ENCODE measurements at regions not wholly inside any gene's neighbourhood (a gene's known extent, or its start where the extent isn't known, plus 50 kb on each side); places are given as distances from the start of the nearest gene placed in this dataset.

GRCh38 chr4:73001885-73002284 is 67.6 kb downstream of the COX18 start:
- no peaks in the 10 kb centered on the region for H3K9me3 ChIP-seq (ENCODE audit: control insufficient read depth in 3 of 3, low read length in 3 of 3)
- H3K4me1 ChIP-seq (ENCODE audit: control insufficient read depth in 3 of 3, insufficient read depth in 3 of 3, low read length in 3 of 3), result no peaks in the 10 kb centered on the region
- H3K4me3 ChIP-seq (ENCODE audit: low read length in 3 of 3), result no peak overlapping the region
- H3K36me3 ChIP-seq (ENCODE audit: control insufficient read depth in 3 of 3, insufficient read depth in 3 of 3, low read length in 3 of 3), result no peaks in the 10 kb centered on the region
- H3K27me3 ChIP-seq (ENCODE audit: control insufficient read depth in 3 of 3, insufficient read depth in 3 of 3, low read length in 3 of 3), result no peaks in the 10 kb centered on the region
- H3K9ac ChIP-seq (ENCODE audit: low read depth in 1 of 3, low read length in 3 of 3), result no peak overlapping the region
- H3K27ac ChIP-seq (ENCODE audit: low read depth, low read length), result no peak overlapping the region

DNA sequence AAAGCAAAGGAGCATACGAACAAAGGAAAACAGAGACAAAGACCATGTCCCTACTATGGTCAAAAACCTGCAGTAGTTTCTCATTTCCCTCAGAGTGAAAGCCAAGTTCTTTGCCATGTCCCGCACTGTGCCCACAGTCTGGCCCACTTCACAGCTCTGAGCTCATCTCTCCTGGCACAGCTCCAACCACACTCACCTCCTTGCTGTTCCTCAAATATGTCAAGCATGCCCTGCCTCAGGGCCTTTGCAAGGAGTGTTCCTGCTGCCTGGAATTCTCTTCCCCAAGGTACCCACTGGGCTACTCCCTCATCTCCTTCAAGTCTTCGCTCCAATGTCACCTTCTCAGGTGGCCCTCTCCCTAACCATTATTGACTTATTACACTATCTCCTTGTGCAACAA is 72.1 kb downstream of the COX18 start:
- H3K9ac ChIP-seq (ENCODE audit: low read depth in 1 of 3, low read length in 3 of 3), result no peak overlapping the region
- H3K4me1 ChIP-seq (ENCODE audit: control insufficient read depth in 3 of 3, insufficient read depth in 3 of 3, low read length in 3 of 3), result no peaks in the 10 kb centered on the region
- no peak overlapping the region for H3K27ac ChIP-seq (ENCODE audit: low read depth, low read length)
- no peaks in the 10 kb centered on the region for H3K9me3 ChIP-seq (ENCODE audit: control insufficient read depth in 3 of 3, low read length in 3 of 3)
- no peaks in the 10 kb centered on the region for H3K27me3 ChIP-seq (ENCODE audit: control insufficient read depth in 3 of 3, insufficient read depth in 3 of 3, low read length in 3 of 3)
- no peaks in the 10 kb centered on the region for H3K36me3 ChIP-seq (ENCODE audit: control insufficient read depth in 3 of 3, insufficient read depth in 3 of 3, low read length in 3 of 3)
- H3K4me3 ChIP-seq (ENCODE audit: low read length in 3 of 3), result no peak overlapping the region

GRCh38 chr4:72994670-72995069 is 74.8 kb downstream of the COX18 start:
- Histone ChIP-seq H3K4me3 (ENCODE audit: low read length in 3 of 3) (no peak overlapping the region), H3K27ac (ENCODE audit: low read depth, low read length) (no peak overlapping the region), H3K27me3 (ENCODE audit: control insufficient read depth in 3 of 3, insufficient read depth in 3 of 3, low read length in 3 of 3) (no peaks in the 10 kb centered on the region), H3K4me1 (ENCODE audit: control insufficient read depth in 3 of 3, insufficient read depth in 3 of 3, low read length in 3 of 3) (no peaks in the 10 kb centered on the region), H3K9ac (ENCODE audit: low read depth in 1 of 3, low read length in 3 of 3) (no peak overlapping the region), H3K9me3 (ENCODE audit: control insufficient read depth in 3 of 3, low read length in 3 of 3) (no peaks in the 10 kb centered on the region), H3K36me3 (ENCODE audit: control insufficient read depth in 3 of 3, insufficient read depth in 3 of 3, low read length in 3 of 3) (no peaks in the 10 kb centered on the region)

DNA sequence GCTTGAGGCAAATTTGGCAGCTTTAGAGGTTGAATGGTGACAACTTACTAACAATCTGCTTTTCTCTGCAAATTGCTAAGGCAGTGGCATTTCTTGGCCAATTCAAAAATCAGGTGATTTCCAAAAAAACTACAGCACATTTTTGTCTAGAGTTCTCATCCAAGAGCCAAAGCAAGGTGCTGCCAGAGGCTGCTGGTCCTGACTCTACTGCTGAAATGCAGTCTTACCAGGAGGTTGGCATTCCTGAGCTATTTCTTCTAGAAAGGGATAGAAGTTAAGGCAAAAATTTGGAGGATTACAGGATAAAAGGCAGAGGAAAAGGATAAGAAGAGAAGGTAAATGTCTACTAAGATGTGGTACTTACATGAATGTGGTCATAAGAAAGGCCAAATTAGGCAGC is 75.6 kb downstream of the COX18 start:
- H3K4me3 ChIP-seq (ENCODE audit: low read length in 3 of 3), result no peak overlapping the region
- H3K27ac ChIP-seq (ENCODE audit: low read depth, low read length), result no peak overlapping the region
- no peaks in the 10 kb centered on the region for H3K9me3 ChIP-seq (ENCODE audit: control insufficient read depth in 3 of 3, low read length in 3 of 3)
- H3K36me3 ChIP-seq (ENCODE audit: control insufficient read depth in 3 of 3, insufficient read depth in 3 of 3, low read length in 3 of 3), result no peaks in the 10 kb centered on the region
- no peak overlapping the region for H3K9ac ChIP-seq (ENCODE audit: low read depth in 1 of 3, low read length in 3 of 3)
- H3K27me3 ChIP-seq (ENCODE audit: control insufficient read depth in 3 of 3, insufficient read depth in 3 of 3, low read length in 3 of 3), result no peaks in the 10 kb centered on the region
- no peaks in the 10 kb centered on the region for H3K4me1 ChIP-seq (ENCODE audit: control insufficient read depth in 3 of 3, insufficient read depth in 3 of 3, low read length in 3 of 3)

DNA sequence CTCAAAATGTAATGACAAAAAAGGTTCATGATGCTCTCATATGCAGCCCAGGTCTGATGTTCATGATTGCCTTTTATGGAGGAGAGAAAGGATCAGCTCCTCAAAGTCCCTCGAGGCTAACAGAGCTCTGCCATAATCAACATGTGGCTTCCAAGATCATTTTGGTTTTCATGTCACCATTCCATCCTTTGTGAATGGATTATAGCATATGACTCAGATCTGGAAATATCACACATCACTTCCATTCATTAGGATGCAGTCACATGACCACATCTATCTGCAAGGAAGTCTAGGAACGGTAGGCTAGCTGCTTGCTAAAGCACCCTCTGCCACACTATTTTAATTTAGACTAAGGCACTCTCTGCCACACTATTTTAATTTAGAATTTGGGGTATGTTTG is 77.6 kb downstream of the COX18 start:
- Histone ChIP-seq H3K27me3 (ENCODE audit: control insufficient read depth in 3 of 3, insufficient read depth in 3 of 3, low read length in 3 of 3) (no peaks in the 10 kb centered on the region), H3K4me3 (ENCODE audit: low read length in 3 of 3) (no peak overlapping the region), H3K36me3 (ENCODE audit: control insufficient read depth in 3 of 3, insufficient read depth in 3 of 3, low read length in 3 of 3) (no peaks in the 10 kb centered on the region), H3K4me1 (ENCODE audit: control insufficient read depth in 3 of 3, insufficient read depth in 3 of 3, low read length in 3 of 3) (no peaks in the 10 kb centered on the region), H3K9me3 (ENCODE audit: control insufficient read depth in 3 of 3, low read length in 3 of 3) (no peaks in the 10 kb centered on the region), H3K9ac (ENCODE audit: low read depth in 1 of 3, low read length in 3 of 3) (no peak overlapping the region), H3K27ac (ENCODE audit: low read depth, low read length) (no peak overlapping the region)

GRCh38 chr4:72987741-72988729 is 81.5 kb downstream of the COX18 start:
- Histone ChIP-seq H3K27ac (ENCODE audit: low read depth, low read length) (no peak overlapping the region), H3K4me3 (ENCODE audit: low read length in 3 of 3) (no peak overlapping the region), H3K9ac (ENCODE audit: low read depth in 1 of 3, low read length in 3 of 3) (no peak overlapping the region), H3K4me1 (ENCODE audit: control insufficient read depth in 3 of 3, insufficient read depth in 3 of 3, low read length in 3 of 3) (no peaks in the 10 kb centered on the region), H3K9me3 (ENCODE audit: control insufficient read depth in 3 of 3, low read length in 3 of 3) (no peaks in the 10 kb centered on the region), H3K27me3 (ENCODE audit: control insufficient read depth in 3 of 3, insufficient read depth in 3 of 3, low read length in 3 of 3) (no peaks in the 10 kb centered on the region), H3K36me3 (ENCODE audit: control insufficient read depth in 3 of 3, insufficient read depth in 3 of 3, low read length in 3 of 3) (no peaks in the 10 kb centered on the region)

- Histone ChIP-seq H3K27me3 (ENCODE audit: control insufficient read depth in 3 of 3, insufficient read depth in 3 of 3, low read length in 3 of 3) (no peaks in the 10 kb centered on the region), H3K4me1 (ENCODE audit: control insufficient read depth in 3 of 3, insufficient read depth in 3 of 3, low read length in 3 of 3) (no peaks in the 10 kb centered on the region), H3K4me3 (ENCODE audit: low read length in 3 of 3) (no peak overlapping the region), H3K27ac (ENCODE audit: low read depth, low read length) (no peak overlapping the region), H3K9ac (ENCODE audit: low read depth in 1 of 3, low read length in 3 of 3) (no peak overlapping the region), H3K9me3 (ENCODE audit: control insufficient read depth in 3 of 3, low read length in 3 of 3) (no peaks in the 10 kb centered on the region), H3K36me3 (ENCODE audit: control insufficient read depth in 3 of 3, insufficient read depth in 3 of 3, low read length in 3 of 3) (no peaks in the 10 kb centered on the region)
These were observed 85.2 kb downstream of the COX18 start for GRCh38 chr4:72984351-72984750.

GRCh38 chr4:72983709-72984108 is 85.8 kb downstream of the COX18 start:
- H3K27ac ChIP-seq (ENCODE audit: low read depth, low read length), result no peak overlapping the region
- H3K4me3 ChIP-seq (ENCODE audit: low read length in 3 of 3), result no peak overlapping the region
- H3K36me3 ChIP-seq (ENCODE audit: control insufficient read depth in 3 of 3, insufficient read depth in 3 of 3, low read length in 3 of 3), result no peaks in the 10 kb centered on the region
- H3K9ac ChIP-seq (ENCODE audit: low read depth in 1 of 3, low read length in 3 of 3), result no peak overlapping the region
- no peaks in the 10 kb centered on the region for H3K4me1 ChIP-seq (ENCODE audit: control insufficient read depth in 3 of 3, insufficient read depth in 3 of 3, low read length in 3 of 3)
- no peaks in the 10 kb centered on the region for H3K27me3 ChIP-seq (ENCODE audit: control insufficient read depth in 3 of 3, insufficient read depth in 3 of 3, low read length in 3 of 3)
- H3K9me3 ChIP-seq (ENCODE audit: control insufficient read depth in 3 of 3, low read length in 3 of 3), result no peaks in the 10 kb centered on the region

- Histone ChIP-seq H3K9me3 (ENCODE audit: control insufficient read depth in 3 of 3, low read length in 3 of 3) (no peaks in the 10 kb centered on the region), H3K9ac (ENCODE audit: low read depth in 1 of 3, low read length in 3 of 3) (no peak overlapping the region), H3K4me3 (ENCODE audit: low read length in 3 of 3) (no peak overlapping the region), H3K27me3 (ENCODE audit: control insufficient read depth in 3 of 3, insufficient read depth in 3 of 3, low read length in 3 of 3) (no peaks in the 10 kb centered on the region), H3K36me3 (ENCODE audit: control insufficient read depth in 3 of 3, insufficient read depth in 3 of 3, low read length in 3 of 3) (no peaks in the 10 kb centered on the region), H3K27ac (ENCODE audit: low read depth, low read length) (no peak overlapping the region), H3K4me1 (ENCODE audit: control insufficient read depth in 3 of 3, insufficient read depth in 3 of 3, low read length in 3 of 3) (no peaks in the 10 kb centered on the region)
These were observed 91.5 kb downstream of the COX18 start for GRCh38 chr4:72977936-72978485.

DNA sequence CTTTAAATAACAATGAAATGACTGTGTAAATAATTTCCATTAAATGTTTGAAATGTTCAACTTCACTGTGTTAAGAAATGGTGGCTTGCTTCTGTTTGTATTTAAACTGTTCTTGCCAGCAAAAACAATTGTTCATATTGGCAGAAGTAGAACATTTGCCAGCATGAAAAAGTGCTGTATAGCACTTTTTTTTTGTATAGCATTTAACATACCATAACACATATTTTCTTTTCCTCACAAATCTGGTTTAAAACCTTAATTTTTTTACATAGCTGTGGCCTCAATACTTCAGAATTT is 94.1 kb downstream of the COX18 start:
- peaks cover 0 to 2% (median 0%) of the 10 kb centered on the region in 3 donors for H3K9me3 ChIP-seq (ENCODE audit: control insufficient read depth in 3 of 3, low read length in 3 of 3)
- no peak overlapping the region for H3K4me3 ChIP-seq (ENCODE audit: low read length in 3 of 3)
- no peaks in the 10 kb centered on the region for H3K4me1 ChIP-seq (ENCODE audit: control insufficient read depth in 3 of 3, insufficient read depth in 3 of 3, low read length in 3 of 3)
- H3K27me3 ChIP-seq (ENCODE audit: control insufficient read depth in 3 of 3, insufficient read depth in 3 of 3, low read length in 3 of 3), result no peaks in the 10 kb centered on the region
- no peak overlapping the region for H3K9ac ChIP-seq (ENCODE audit: low read depth in 1 of 3, low read length in 3 of 3)
- H3K36me3 ChIP-seq (ENCODE audit: control insufficient read depth in 3 of 3, insufficient read depth in 3 of 3, low read length in 3 of 3), result no peaks in the 10 kb centered on the region
- H3K27ac ChIP-seq (ENCODE audit: low read depth, low read length), result no peak overlapping the region

Data from skeletal muscle tissue (tissue), 3 donors.